ENCODE measurements at regions not wholly inside any gene's neighbourhood (a gene's known extent, or its start where the extent isn't known, plus 50 kb on each side); places are given as distances from the start of the nearest gene placed in this dataset.

DNA sequence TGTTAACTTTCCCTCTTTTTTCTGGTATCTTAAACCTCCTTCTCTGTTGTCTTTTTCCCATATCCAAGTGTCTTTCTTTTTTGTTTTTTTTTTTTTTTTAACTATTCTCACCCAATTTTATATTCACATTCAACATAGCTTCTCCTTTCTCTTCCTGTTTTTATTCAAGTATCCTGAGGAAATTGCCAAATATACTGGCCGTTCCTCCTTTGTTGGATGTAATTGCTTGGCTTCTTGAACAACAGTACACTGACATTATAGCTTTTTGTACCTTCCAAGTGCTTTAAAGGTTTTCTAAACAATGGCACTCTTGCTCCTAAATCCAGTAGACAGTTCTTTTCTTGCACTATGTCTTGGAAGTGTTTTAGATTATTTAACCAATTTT, 1146.8 kb downstream of the MAT2B start:
- no peak overlapping the region for H3K27ac Mint-ChIP-seq
- peaks cover 7% of the 10 kb centered on the region for H3K9me3 Mint-ChIP-seq (ENCODE audit: low read depth)
- no peaks in the 10 kb centered on the region for H3K36me3 Mint-ChIP-seq
- H3K4me1 Mint-ChIP-seq (ENCODE audit: low read depth), result no peaks in the 10 kb centered on the region
- no peak overlapping the region for H3K4me3 Mint-ChIP-seq
- no peaks in the 10 kb centered on the region for H3K27me3 Mint-ChIP-seq

- no peaks in the 10 kb centered on the region for H3K4me1 Mint-ChIP-seq (ENCODE audit: low read depth)
- no peaks in the 10 kb centered on the region for H3K9me3 Mint-ChIP-seq (ENCODE audit: low read depth)
- H3K27ac Mint-ChIP-seq, result no peak overlapping the region
- no peaks in the 10 kb centered on the region for H3K36me3 Mint-ChIP-seq
- no peaks in the 10 kb centered on the region for H3K27me3 Mint-ChIP-seq
- H3K4me3 Mint-ChIP-seq, result no peak overlapping the region
Observed at GRCh38 chr5:164663198-164663989, 1158.0 kb downstream of the MAT2B start.

GRCh38 chr5:164671640-164672039, 1166.2 kb downstream of the MAT2B start:
- H3K27ac Mint-ChIP-seq, result no peak overlapping the region
- H3K4me1 Mint-ChIP-seq (ENCODE audit: low read depth), result no peaks in the 10 kb centered on the region

DNA sequence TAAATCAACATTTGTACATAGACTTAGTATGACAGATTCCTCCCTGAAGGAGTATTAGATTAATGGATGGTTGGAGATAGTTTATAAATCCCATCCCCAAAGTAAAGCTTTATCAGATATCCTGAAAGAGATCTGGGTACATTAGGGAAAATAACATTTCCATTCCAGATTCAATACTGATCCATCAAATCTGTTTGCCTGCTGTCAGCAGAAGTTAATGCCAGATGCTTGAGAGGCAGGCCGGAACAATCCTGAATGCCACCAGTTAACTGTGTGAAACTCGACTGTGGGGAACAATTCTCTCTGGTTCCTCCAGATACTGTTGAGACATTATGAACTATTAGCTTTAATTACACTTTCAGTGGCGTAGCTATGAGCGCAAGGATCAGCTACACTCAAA, 1166.8 kb downstream of the MAT2B start:
- Mint-ChIP-seq H3K36me3 (no peaks in the 10 kb centered on the region), H3K4me3 (no peak overlapping the region), H3K9me3 (ENCODE audit: low read depth) (no peaks in the 10 kb centered on the region), H3K27me3 (no peaks in the 10 kb centered on the region), H3K4me1 (ENCODE audit: low read depth) (no peaks in the 10 kb centered on the region), H3K27ac (no peak overlapping the region)

More at GRCh38 chr5:164671640-164672039, 1166.2 kb downstream of the MAT2B start:
- Mint-ChIP-seq H3K27me3 (no peaks in the 10 kb centered on the region), H3K4me3 (no peak overlapping the region), H3K9me3 (ENCODE audit: low read depth) (no peaks in the 10 kb centered on the region), H3K36me3 (no peaks in the 10 kb centered on the region)

DNA sequence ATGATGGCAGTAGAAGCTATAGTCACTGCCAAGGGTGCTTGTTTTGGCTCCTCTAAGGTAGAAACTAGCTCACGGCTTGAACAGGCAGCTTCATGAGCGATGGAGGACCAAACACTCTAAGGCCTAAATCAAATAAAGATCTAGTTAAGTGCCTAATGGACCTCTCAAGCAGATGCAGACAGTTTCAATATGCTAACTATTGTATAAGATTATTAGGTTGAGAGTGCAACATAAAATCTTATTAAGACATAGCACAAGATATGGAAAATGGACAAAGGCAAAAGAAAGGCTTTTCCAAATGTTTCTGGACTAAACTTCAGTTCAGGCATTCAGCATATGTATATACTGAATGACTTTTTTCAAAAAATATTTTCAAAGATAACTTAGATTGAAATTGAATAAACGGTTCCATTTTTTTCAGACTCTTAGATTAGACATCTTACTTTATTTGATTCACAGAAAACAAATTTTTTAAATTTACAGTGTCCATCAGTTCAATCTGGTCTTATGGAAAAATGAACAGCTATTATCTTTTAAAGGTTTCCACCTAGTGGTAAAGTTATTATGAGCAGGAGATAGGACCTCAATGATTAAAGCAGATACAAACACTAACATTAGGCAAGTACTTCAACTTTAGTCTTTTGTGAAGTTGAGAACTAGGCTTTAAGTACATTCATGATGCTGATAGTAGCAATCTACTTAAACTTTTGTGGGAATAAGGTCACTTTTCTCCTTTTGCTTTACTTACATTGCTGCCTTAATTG, 1167.7 kb downstream of the MAT2B start:
- Mint-ChIP-seq H3K36me3 (no peaks in the 10 kb centered on the region), H3K4me3 (no peak overlapping the region), H3K27ac (no peak overlapping the region), H3K9me3 (ENCODE audit: low read depth) (no peaks in the 10 kb centered on the region), H3K27me3 (no peaks in the 10 kb centered on the region), H3K4me1 (ENCODE audit: low read depth) (no peaks in the 10 kb centered on the region)

DNA sequence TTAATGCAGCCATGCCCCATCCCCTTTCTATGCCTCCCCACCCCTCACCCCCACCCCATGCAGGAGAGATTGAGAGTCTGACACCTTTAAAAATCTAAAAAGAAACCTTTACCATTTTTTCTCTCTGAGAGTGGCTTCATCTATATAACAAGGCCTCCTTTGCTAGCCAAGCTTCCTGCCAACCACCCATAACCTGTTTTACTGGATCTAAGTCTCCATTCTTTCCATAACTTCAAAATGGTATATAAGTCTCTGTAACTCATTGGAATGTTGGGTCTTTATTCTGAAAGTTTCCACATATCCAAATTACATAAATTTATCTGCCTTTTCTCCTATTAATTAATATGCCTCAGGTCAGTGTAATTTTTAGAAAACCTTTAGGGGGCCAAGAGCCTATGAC, 1174.0 kb downstream of the MAT2B start:
- H3K9me3 Mint-ChIP-seq (ENCODE audit: low read depth), result peaks cover 3% of the 10 kb centered on the region
- no peak overlapping the region for H3K4me3 Mint-ChIP-seq
- no peaks in the 10 kb centered on the region for H3K4me1 Mint-ChIP-seq (ENCODE audit: low read depth)
- no peak overlapping the region for H3K27ac Mint-ChIP-seq
- no peaks in the 10 kb centered on the region for H3K27me3 Mint-ChIP-seq
- H3K36me3 Mint-ChIP-seq, result no peaks in the 10 kb centered on the region

DNA sequence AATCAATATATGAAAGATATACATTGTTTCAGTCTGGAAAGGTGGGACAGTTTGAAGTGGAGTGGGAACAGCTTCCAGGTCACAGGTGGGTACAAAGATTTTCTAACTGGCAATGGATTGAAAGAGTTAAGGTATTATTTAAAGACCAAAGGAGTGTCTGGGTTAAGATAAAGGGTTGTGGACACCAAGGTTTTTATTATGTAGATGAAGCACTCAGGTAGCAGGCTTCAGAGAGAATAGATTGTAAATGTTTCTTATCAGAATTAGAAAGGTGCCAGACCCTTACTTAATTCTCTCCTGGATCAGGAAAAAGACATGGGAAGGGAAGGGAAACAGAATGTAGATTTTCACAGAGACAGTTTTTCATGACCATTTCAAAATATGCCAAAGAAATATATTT, 1174.8 kb downstream of the MAT2B start:
- H3K27ac Mint-ChIP-seq, result no peak overlapping the region
- peaks cover 3% of the 10 kb centered on the region for H3K9me3 Mint-ChIP-seq (ENCODE audit: low read depth)
- no peaks in the 10 kb centered on the region for H3K36me3 Mint-ChIP-seq

GRCh38 chr5:164680812-164681520, 1175.5 kb downstream of the MAT2B start:
- H3K4me1 Mint-ChIP-seq (ENCODE audit: low read depth), result no peaks in the 10 kb centered on the region
- H3K27ac Mint-ChIP-seq, result no peak overlapping the region
- H3K9me3 Mint-ChIP-seq (ENCODE audit: low read depth), result peaks cover 3% of the 10 kb centered on the region
- H3K4me3 Mint-ChIP-seq, result no peak overlapping the region
- H3K36me3 Mint-ChIP-seq, result no peaks in the 10 kb centered on the region
- no peaks in the 10 kb centered on the region for H3K27me3 Mint-ChIP-seq

More for the DNA sequence above, 1174.8 kb downstream of the MAT2B start:
- Mint-ChIP-seq H3K4me3 (no peak overlapping the region), H3K27me3 (no peaks in the 10 kb centered on the region), H3K4me1 (ENCODE audit: low read depth) (no peaks in the 10 kb centered on the region)

- Mint-ChIP-seq H3K36me3 (no peaks in the 10 kb centered on the region), H3K4me1 (ENCODE audit: low read depth) (no peaks in the 10 kb centered on the region), H3K27ac (no peak overlapping the region), H3K27me3 (peaks cover 1% of the 10 kb centered on the region), H3K4me3 (no peak overlapping the region), H3K9me3 (ENCODE audit: low read depth) (no peaks in the 10 kb centered on the region)
Observed at GRCh38 chr5:164687391-164687790, 1182.0 kb downstream of the MAT2B start.

GRCh38 chr5:164688437-164688836, 1183.0 kb downstream of the MAT2B start:
- peaks cover 1% of the 10 kb centered on the region for H3K27me3 Mint-ChIP-seq
- no peaks in the 10 kb centered on the region for H3K9me3 Mint-ChIP-seq (ENCODE audit: low read depth)
- no peak overlapping the region for H3K27ac Mint-ChIP-seq

DNA sequence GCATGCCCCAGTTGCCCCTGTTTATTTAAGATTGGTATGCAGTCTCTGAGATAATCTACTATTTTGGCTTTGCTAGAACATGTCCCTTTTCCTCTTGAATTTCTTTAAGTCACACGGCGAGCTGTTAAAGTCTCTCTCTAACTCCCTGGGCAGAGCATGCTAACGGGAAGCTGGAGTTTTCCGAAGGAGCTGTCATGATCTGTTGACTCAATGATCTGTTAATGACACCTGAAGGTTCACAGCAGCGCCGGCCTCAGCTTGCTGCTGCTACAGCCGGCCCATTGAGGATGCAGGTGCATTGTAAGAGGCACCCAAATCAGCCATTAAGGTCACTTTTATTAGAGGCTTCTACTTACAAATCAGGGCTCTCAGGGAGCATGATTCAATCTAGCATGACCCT, 1203.4 kb downstream of the MAT2B start:
- Mint-ChIP-seq H3K4me3 (no peak overlapping the region), H3K27ac (no peak overlapping the region), H3K4me1 (ENCODE audit: low read depth) (no peaks in the 10 kb centered on the region), H3K36me3 (no peaks in the 10 kb centered on the region), H3K27me3 (no peaks in the 10 kb centered on the region), H3K9me3 (ENCODE audit: low read depth) (no peaks in the 10 kb centered on the region)

More at GRCh38 chr5:164688437-164688836, 1183.0 kb downstream of the MAT2B start:
- no peak overlapping the region for H3K4me3 Mint-ChIP-seq
- no peaks in the 10 kb centered on the region for H3K4me1 Mint-ChIP-seq (ENCODE audit: low read depth)
- no peaks in the 10 kb centered on the region for H3K36me3 Mint-ChIP-seq

DNA sequence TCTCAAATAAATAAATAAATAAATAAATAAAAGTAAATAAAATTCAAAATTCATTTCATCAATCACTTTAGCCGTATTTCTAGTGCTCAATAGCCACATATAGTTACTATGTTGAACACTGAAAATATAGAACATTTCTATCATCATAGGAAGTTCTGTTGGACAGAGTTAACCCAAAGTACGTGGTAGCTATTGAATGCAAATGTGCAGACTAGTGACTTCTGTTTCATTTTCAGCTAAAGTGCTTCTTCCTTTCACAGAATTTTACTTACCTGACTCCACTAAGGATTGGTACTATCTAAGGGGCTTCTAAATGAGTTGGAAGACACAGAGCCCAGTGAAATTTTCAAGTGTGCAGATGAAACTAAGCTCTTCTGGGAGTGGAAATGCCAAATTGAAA, 1208.3 kb downstream of the MAT2B start:
- Mint-ChIP-seq H3K4me3 (no peak overlapping the region), H3K36me3 (no peaks in the 10 kb centered on the region), H3K4me1 (ENCODE audit: low read depth) (no peaks in the 10 kb centered on the region), H3K27me3 (no peaks in the 10 kb centered on the region), H3K27ac (no peak overlapping the region), H3K9me3 (ENCODE audit: low read depth) (no peaks in the 10 kb centered on the region)

DNA sequence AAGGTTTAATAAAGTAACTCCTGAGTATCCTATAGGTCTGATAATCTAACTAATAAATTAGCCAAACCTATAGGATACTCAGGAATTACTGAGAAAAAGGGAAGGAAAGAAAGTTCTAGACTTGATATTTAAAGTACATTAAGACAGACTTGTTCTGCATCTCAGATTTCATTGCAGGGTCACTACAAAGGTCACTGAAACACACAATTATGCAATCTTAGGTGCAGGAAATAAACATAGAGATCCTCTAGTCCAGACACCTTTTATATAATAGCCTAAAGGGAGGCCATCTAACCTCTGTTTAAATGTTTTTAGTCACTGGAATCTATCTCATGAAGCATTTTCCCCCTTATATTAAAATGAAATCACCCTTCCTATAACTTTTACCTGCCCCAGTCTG, 1215.7 kb downstream of the MAT2B start:
- Mint-ChIP-seq H3K36me3 (no peaks in the 10 kb centered on the region), H3K27ac (no peak overlapping the region), H3K9me3 (ENCODE audit: low read depth) (no peaks in the 10 kb centered on the region)

DNA sequence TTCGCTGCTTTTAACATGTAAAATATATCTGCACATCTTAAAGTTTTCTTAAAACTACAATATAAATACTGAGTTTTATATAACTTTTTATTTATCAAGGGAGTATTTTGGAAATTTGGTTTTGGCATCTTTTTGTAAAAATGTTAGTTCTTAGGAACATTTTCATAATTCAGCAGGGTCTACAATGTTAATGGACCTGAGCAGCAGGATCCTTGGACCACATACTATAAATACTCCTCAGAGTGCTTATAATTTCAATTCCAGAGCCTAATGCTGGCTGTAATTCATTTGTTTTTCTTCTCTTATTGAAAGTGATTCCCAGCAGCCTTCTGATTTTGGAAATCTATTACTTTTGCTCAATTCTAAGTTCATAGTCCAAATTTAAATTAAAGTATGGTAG, 1216.2 kb downstream of the MAT2B start:
- no peaks in the 10 kb centered on the region for H3K9me3 Mint-ChIP-seq (ENCODE audit: low read depth)
- no peak overlapping the region for H3K4me3 Mint-ChIP-seq
- H3K27me3 Mint-ChIP-seq, result no peaks in the 10 kb centered on the region
- H3K36me3 Mint-ChIP-seq, result no peaks in the 10 kb centered on the region
- no peaks in the 10 kb centered on the region for H3K4me1 Mint-ChIP-seq (ENCODE audit: low read depth)
- no peak overlapping the region for H3K27ac Mint-ChIP-seq

More for the DNA sequence above, 1215.7 kb downstream of the MAT2B start:
- Mint-ChIP-seq H3K4me3 (no peak overlapping the region), H3K4me1 (ENCODE audit: low read depth) (no peaks in the 10 kb centered on the region), H3K27me3 (no peaks in the 10 kb centered on the region)

DNA sequence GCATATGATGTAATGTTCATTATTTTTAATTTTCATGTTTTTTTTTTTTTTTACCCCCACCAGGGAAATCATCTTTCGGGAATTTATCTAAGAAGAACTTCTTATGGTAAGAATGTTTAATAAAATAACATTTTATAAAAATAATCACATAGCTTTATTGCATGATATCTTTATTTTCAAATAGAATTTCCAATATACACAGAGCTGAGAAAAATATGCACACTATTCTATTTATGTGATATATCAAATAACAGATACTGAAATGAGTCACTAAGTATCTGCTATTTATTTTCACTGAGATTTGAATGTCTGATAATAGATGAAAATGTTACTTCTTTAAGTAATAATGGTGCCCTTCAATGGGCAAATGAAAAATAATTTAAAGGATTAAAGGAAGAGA, 1217.3 kb downstream of the MAT2B start:
- Mint-ChIP-seq H3K27me3 (no peaks in the 10 kb centered on the region), H3K36me3 (no peaks in the 10 kb centered on the region)

More for the DNA sequence above, 1217.3 kb downstream of the MAT2B start:
- no peaks in the 10 kb centered on the region for H3K4me1 Mint-ChIP-seq (ENCODE audit: low read depth)
- no peak overlapping the region for H3K27ac Mint-ChIP-seq
- no peaks in the 10 kb centered on the region for H3K9me3 Mint-ChIP-seq (ENCODE audit: low read depth)
- H3K4me3 Mint-ChIP-seq, result no peak overlapping the region
